CD4-positive, alpha-beta T cell treated with Interleukin-21 for 1 hour (primary cell): ENCODE measurements at regions not wholly inside any gene's neighbourhood (a gene's known extent, or its start where the extent isn't known, plus 50 kb on each side); places are given as distances from the start of the nearest gene placed in this dataset.

Experiments
- DNase-seq: peaks from one replicate; pipeline ENCODE4 v3.0.0-alpha.2; 2020

DNA sequence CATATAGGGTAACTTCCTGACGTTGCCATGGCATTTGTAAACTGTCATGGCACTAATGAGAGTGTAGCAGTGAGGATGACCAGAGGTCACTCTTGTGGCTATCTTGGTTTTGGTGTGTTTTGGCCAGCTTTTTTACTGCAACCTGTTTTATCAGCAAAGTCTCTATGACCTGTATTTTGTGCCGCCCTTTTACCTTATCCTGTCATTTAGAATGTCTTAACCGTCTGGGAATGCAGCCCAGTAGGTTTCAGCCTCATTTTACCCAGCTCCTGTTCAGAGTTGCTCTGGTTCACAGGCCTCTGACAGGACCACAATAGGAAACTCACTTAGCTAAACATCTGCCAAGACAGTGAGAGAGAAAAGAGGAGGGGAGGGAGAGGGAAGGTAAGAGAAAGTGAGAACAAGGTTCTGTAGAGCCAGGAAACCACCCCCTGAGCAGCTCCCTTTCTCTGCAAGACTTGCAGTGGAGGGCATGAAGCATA, 64.8 kb upstream of the PLEKHG3 start:
- DNase-seq, result no peak

DNA sequence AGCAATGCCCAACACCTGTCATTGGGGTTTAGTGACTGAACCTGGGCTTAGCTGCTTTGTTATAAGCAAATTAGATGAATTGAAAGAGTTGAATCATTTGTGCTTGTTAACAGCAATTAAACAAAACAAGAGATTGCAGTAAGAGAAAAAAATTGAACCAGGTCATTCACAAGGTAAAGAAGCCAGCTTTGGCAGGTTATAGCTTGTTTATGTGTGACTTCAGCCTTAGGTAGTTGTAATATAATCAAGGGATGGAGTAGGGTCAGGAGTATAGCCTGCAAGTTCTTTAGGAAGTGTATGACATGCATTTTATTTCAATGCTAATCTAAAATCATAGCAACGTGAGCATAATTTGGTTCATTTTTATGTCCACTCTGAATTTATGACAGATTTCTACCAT, 63.4 kb upstream of the PLEKHG3 start:
- DNase-seq, result no peak

DNA sequence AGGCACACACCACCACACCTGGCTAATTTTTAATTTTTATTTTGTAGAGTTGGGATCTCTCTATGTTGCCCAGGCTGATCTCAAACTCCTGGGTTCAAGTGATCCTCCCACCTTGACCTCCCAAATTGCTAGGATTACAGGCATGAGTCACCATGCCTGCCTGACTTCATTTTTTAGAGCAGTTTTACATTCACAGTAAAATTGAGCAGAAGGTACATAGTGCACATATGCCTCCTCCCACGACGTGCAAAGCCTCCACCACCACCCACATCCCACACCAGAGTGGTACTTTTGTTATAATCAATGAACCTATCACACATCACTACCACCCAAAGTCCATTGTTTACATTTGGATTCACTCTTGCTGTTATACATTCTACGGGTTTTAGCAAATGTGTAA, 62.5 kb upstream of the PLEKHG3 start:
- DNase-seq, result no peak

DNA sequence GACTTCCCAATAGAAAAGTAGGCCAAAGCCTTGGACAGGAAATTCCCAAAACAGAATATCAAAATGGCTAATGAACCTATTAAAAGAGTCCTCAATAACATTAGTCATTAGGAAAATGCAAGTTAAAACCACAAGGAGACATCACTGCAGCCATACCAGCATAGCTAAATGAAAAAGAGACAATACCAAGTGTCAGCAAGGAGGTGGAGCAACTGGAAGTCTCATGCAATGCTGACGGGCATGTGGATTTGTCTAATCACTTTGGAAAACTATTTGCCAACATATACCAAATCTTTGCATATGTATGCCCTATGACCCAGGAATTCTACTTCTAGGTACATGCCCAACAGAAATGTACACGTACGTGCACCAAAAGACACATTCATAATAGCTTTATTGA, 60.5 kb upstream of the PLEKHG3 start:
- DNase-seq, result no peak

DNA sequence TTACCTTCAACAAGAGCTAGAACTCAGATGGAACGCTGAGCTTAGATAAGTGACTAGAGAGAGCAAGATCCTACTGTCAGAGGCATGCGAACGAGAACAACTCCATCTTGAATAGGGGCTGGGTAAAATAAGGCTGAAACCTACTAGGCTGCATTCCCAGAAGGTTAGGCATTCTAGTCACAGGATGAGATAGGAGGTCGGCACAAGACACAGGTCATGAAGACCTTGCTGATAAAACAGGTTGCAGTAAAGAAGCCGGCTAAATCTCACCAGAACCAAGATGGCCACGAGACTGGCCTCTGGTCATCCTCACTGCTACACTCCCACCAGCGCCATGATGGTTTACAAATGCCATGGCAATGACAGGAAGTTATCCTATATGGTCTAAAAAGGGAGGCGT, 59.6 kb upstream of the PLEKHG3 start:
- no peak for DNase-seq

DNA sequence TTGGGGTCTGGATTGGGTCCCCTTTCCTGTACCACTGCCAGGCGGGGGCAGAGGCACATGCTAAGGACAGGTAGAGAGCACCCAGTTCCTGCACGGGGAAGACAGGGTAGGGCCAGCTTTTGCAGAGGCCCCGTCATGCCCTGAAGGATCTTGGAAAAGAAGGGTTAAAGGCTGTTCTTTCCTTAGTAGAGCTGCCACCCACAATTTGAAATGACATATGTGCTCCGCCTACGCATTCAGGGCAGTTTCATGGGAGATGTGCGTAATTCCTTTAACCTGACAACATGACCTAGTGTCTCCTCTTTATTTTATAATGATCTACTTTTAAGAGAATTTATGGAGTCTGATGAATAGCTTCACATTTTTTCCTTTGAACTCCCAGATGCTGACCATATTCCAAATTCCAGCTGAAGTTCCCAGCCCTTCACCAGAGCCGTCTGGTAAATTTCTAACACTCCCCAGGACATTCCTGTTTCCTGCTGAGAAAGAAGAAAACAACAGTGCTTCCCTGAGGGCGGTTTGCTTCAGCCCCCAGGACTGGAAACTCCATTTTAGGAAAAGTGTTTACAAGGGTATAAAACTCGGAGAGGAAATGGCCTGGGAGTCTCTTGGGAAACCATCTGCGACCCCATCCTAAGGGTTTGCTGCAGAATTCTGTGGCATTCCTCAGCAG, 58.9 kb upstream of the PLEKHG3 start:
- no peak for DNase-seq

DNA sequence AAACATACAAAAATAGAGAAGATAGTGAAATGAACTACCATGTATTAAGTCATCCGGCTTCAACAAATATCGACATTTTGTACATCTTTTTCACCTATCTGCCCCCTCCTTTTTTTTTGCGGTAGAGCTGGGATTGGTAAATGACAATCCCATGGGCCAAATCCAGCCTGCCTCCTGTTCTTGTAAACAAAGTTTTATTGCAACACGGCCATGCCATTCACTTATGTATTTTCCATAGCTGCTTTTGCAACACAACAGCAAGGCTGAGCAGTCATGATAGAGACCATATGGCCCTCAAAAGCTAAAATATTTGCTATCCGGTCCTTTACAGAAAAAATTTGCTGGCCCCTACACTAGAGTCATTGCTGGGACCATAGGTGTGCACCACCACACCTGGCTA, 58.1 kb upstream of the PLEKHG3 start:
- no peak for DNase-seq

DNA sequence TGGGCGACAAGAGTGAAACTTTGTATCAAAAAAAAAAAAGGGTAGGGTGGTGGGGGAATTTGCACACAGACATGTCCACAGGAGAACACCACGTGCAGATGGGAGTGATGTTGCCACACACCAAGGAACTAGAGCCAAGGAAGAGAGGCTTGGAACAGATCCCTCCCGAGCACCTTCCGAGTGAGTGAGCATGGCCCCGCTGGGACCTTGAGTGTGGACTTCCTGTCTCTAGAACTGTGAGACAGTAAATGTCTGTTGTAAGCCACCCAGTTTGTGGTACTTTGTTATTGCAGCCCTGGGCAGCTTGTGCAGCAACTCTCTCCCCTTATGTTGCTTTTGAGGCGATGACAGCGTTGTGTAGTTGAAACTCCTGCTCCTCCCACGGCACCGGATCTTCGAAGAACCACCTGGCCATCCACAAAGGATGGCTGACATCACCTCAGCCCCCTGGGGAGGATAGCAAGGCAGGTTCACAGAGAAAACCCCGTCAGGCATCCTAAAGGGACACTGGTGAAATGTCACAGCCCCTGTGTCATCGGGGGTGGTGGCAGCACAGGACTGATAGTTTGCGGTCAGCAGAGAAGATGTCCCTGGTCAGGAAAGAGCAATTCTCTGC, 54.7 kb upstream of the PLEKHG3 start:
- DNase-seq, result no peak

DNA sequence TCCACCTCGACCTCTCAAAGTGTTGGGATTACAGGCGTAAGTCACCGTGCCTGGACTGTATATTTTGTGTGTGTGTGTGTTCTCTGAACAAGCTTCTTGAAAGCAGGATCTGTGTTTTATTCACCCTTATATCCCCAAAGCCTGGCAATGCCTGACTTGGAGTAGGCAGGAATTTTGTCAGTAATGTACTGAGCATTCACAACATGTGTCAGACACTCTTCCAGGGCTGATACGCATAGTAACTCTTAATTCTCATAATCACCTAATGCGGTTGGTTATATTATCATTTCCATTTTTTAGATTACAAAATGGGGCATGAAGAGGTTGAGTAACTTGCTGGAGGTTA, 50.4 kb upstream of the PLEKHG3 start:
- no peak for DNase-seq

DNA sequence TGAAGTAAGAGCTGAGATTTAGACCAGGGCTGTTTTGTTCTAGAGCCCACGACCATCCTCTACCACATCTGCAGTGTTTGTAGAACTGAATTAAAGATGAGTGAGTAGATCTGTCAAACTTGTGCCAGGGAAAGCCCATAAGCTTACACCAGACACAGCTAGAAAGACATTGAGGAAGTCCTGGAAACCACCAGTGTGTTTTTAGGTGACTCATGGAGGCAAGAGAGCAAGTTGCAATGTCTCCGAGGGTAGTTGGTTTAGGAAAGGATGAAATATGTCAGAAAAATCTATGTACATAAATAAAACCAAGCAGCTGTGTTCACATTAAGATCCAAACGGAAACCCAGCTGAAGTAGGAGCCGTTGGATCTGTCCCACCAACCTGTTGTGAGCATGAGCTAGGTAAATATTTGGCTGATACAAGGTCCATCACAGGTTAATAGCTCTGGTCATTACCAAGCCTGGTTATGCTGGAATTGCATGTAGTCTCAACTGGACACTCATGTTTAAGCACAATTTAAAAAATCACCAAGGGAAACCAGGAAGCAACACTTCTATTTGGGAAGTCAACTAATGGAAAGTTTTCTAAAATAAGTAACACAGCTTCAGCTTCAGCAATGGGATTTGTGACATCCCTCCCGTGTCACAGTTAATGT, 49.9 kb upstream of the PLEKHG3 start:
- DNase-seq, result peak; percentile 12
